ENCODE measurements at regions not wholly inside any gene's neighbourhood (a gene's known extent, or its start where the extent isn't known, plus 50 kb on each side); places are given as distances from the start of the nearest gene placed in this dataset.
"Not testable (repeated sequence)": the region's sequence is repeated elsewhere in the genome, so short reads cannot be mapped to it uniquely, and the experiment has no call there.

DNA sequence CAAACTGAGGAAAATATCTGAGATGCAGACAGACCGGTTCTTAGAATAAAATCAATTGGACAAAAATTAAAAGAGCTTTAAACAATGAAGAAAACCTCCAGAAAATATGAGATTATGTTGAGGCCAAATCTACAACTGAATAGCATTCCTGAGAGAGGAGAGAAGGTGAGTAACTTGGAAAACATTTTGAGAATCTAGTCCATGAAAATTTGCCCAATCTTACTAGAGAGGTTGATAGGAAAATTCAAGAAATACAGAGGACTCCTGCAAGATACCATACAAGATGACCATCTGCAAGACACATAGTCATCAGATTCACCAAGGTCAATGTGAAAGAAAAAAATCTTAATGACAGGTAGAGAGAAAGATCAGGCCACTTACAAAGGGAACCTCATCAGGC is 437.7 kb upstream of the ADGRB3 start:
- no peak overlapping the region for H3K4me3 ChIP-seq
- WGBS = 100% methylated on average over 1 of the region's 1 CpG
- TF ChIP-seq POLR2AphosphoS5 (IDR thresholded peaks at IDR 0.05) (no peak), POLR2A (IDR thresholded peaks at IDR 0.05) (no peak)
- TF ChIP-seq, protein P1, sequence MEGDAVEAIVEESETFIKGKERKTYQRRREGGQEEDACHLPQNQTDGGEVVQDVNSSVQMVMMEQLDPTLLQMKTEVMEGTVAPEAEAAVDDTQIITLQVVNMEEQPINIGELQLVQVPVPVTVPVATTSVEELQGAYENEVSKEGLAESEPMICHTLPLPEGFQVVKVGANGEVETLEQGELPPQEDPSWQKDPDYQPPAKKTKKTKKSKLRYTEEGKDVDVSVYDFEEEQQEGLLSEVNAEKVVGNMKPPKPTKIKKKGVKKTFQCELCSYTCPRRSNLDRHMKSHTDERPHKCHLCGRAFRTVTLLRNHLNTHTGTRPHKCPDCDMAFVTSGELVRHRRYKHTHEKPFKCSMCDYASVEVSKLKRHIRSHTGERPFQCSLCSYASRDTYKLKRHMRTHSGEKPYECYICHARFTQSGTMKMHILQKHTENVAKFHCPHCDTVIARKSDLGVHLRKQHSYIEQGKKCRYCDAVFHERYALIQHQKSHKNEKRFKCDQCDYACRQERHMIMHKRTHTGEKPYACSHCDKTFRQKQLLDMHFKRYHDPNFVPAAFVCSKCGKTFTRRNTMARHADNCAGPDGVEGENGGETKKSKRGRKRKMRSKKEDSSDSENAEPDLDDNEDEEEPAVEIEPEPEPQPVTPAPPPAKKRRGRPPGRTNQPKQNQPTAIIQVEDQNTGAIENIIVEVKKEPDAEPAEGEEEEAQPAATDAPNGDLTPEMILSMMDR (IDR thresholded peaks at IDR 0.05) = no peak
- H3K36me3 ChIP-seq = no peaks in the 10 kb centered on the region
- H3K4me1 ChIP-seq (replicated peaks) = no peaks in the 10 kb centered on the region
- no peaks in the 10 kb centered on the region for H3K27me3 ChIP-seq (replicated peaks; ENCODE audit: insufficient read depth)
- intact Hi-C loops (cut with DNase I) = no loop called here
- H3K27ac ChIP-seq = no peak overlapping the region
- no peak for DNase-seq (ENCODE audit: low spot score)
- no peaks in the 10 kb centered on the region for H3K9me3 ChIP-seq

DNA sequence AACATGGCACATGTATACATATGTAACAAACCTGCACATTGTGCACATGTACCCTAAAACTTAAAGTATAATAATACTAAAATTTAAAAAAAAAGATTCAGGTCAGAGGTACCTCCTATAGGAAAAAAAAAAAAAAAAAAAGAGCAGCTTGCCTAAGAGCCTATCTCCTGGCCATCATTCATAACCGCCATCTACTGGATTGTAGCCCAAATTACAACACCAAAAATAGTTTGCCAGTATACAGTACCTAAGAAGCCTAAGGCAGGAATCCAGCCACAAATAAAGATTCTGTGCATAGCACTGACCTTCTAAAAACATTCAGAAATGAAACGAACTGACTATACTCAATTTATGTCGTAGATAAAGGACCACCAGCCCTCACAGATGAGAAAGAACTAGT is 438.4 kb upstream of the ADGRB3 start:
- WGBS = 55% methylated on average over 3 of the region's 3 CpGs
- Histone ChIP-seq H3K4me1 (replicated peaks) (no peaks in the 10 kb centered on the region), H3K9me3 (no peaks in the 10 kb centered on the region), H3K36me3 (no peaks in the 10 kb centered on the region), H3K27me3 (replicated peaks; ENCODE audit: insufficient read depth) (no peaks in the 10 kb centered on the region), H3K27ac (no peak overlapping the region), H3K4me3 (no peak overlapping the region)
- TF ChIP-seq POLR2AphosphoS5 (IDR thresholded peaks at IDR 0.05) (no peak), POLR2A (IDR thresholded peaks at IDR 0.05) (no peak)
- TF ChIP-seq, protein P1 (IDR thresholded peaks at IDR 0.05) = no peak
- intact Hi-C loops (cut with DNase I) = no loop called here
- DNase-seq (ENCODE audit: low spot score) = no peak

GRCh38 chr6:68195753-68196152 is 439.3 kb upstream of the ADGRB3 start:
- H3K4me3 ChIP-seq; H3K4me1 ChIP-seq (replicated peaks); DNase-seq (ENCODE audit: low spot score); H3K27ac ChIP-seq; H3K9me3 ChIP-seq; H3K27me3 ChIP-seq (replicated peaks; ENCODE audit: insufficient read depth); intact Hi-C loops (cut with DNase I); H3K36me3 ChIP-seq: not testable (repeated sequence)
- 86% methylated on average over 2 of the region's 2 CpGs for WGBS

DNA sequence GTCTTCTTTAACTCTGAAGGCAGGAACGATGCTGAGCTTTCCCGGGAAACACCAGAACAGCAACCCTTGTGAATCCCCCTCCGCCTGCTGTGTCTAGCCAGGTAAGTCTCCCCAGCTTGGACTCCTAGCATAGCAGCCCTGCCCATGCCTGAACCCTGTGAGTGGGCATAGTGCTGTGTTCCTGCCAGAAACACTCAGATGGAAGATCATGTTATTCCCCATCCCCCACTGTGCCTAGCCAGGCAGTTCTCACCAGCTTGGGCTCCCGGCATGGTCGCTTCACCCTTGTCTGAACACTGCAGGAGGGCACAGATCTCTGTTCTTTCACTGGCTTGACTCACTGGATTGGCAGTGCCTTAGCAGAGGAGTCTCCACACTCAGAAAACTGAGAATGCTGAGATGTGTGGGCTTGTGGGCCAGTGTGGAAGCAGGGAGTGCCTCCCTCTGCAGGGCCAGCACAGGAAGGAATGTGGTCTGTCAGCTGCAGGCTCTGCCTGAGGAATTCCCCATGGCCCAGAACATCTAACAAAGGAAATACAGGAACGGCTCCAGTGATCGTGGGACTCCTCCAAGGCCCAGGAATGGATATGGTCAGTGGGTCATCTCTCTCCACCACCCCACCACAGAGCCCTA is 440.1 kb upstream of the ADGRB3 start:
- no peaks in the 10 kb centered on the region for H3K9me3 ChIP-seq
- intact Hi-C loops (cut with DNase I) = no loop called here

GRCh38 chr6:68192988-68193387 is 442.1 kb upstream of the ADGRB3 start:
- TF ChIP-seq POLR2AphosphoS5 (IDR thresholded peaks at IDR 0.05) (no peak), POLR2A (IDR thresholded peaks at IDR 0.05) (no peak)
- TF ChIP-seq, protein P1 (IDR thresholded peaks at IDR 0.05) = no peak
- intact Hi-C loops (cut with DNase I) = no loop called here
- Histone ChIP-seq H3K27ac (no peak overlapping the region), H3K27me3 (replicated peaks; ENCODE audit: insufficient read depth) (no peaks in the 10 kb centered on the region), H3K4me3 (no peak overlapping the region), H3K9me3 (no peaks in the 10 kb centered on the region), H3K36me3 (no peaks in the 10 kb centered on the region), H3K4me1 (replicated peaks) (no peaks in the 10 kb centered on the region)
- DNase-seq (ENCODE audit: low spot score) = no peak
- 80% methylated on average over 1 of the region's 1 CpG for WGBS

More for the DNA sequence above, 440.1 kb upstream of the ADGRB3 start:
- no peak for DNase-seq (ENCODE audit: low spot score)
- H3K4me3 ChIP-seq = no peak overlapping the region
- TF ChIP-seq, protein P1 (IDR thresholded peaks at IDR 0.05) = no peak
- TF ChIP-seq POLR2AphosphoS5 (IDR thresholded peaks at IDR 0.05) = no peak
- no peak for TF ChIP-seq POLR2A (IDR thresholded peaks at IDR 0.05)
- WGBS = 83% methylated on average over 7 of the region's 7 CpGs
- no peak overlapping the region for H3K27ac ChIP-seq
- H3K27me3 ChIP-seq (replicated peaks; ENCODE audit: insufficient read depth) = no peaks in the 10 kb centered on the region
- H3K4me1 ChIP-seq (replicated peaks) = no peaks in the 10 kb centered on the region
- H3K36me3 ChIP-seq = no peaks in the 10 kb centered on the region

All from prostate gland (tissue), 2 donors.